Heart left ventricle (tissue), 16 donors: ENCODE measurements at regions not wholly inside any gene's neighbourhood (a gene's known extent, or its start where the extent isn't known, plus 50 kb on each side); places are given as distances from the start of the nearest gene placed in this dataset.

Experiments
- ATAC-seq, 4 donors: fragments of 200-7000 bp; cut with Tn5 transposase; one replicate each; pipeline ENCODE4 v1.9.1; 2020 to 2022; ENCODE audit warnings: moderate library complexity in 4 of 4, mild to moderate bottlenecking in 3 of 4, moderate number of reproducible peaks in 1 of 4
- DNase-seq, 5 donors: peaks; one replicate each; pipeline ENCODE4 v3.0.0-alpha.2; 2020
- H3K27ac ChIP-seq, 12 donors: fragments of 200-600 bp; sonication (generic) in 4 of 12; one replicate each; pipeline versions ENCODE4 v1.5.0 to v1.8.0; 2016 to 2022; ENCODE audit warnings: mild to moderate bottlenecking in 2 of 12
- H3K27me3 ChIP-seq, 9 donors: fragments of 200-600 bp; sonication (generic) in 2 of 9; one replicate each; pipeline versions ENCODE4 v1.5.1 to v1.8.0; 2016 to 2022; ENCODE audit warnings: mild to moderate bottlenecking in 3 of 9
- H3K36me3 ChIP-seq, 9 donors: fragments of 200-600 bp; sonication (generic) in 2 of 9; one replicate each; pipeline versions ENCODE4 v1.5.0 to v1.8.0; 2018 to 2022; ENCODE audit warnings: mild to moderate bottlenecking in 2 of 9
- H3K4me1 ChIP-seq, 12 donors: fragments of 200-600 bp; sonication (generic) in 4 of 12; one replicate each; pipeline versions ENCODE4 v1.5.0 to v1.8.0; 2016 to 2022; ENCODE audit warnings: mild to moderate bottlenecking in 3 of 12
- H3K4me3 ChIP-seq, 12 donors: fragments of 200-600 bp; sonication (generic) in 4 of 12; one replicate each; pipeline versions ENCODE4 v1.5.0 to v1.8.0; 2017 to 2022; ENCODE audit warnings: mild to moderate bottlenecking in 9 of 12, moderate library complexity in 4 of 12
- H3K9me3 ChIP-seq, 12 donors: fragments of 200-600 bp; sonication (generic) in 4 of 12; one replicate each; pipeline versions ENCODE4 v1.5.0 to v1.8.0; 2016 to 2022; ENCODE audit warnings: mild to moderate bottlenecking in 1 of 12
- POLR2A ChIP-seq, 2 donors: fragments of 450-650 bp; IDR thresholded peaks; one replicate each; pipeline ENCODE4 v1.6.1; 2017; ENCODE audit warnings: antibody characterized with exemption in 2 of 2, mild to moderate bottlenecking in 2 of 2, moderate library complexity in 2 of 2
- WGBS, 4 donors: extraction: QIAGEN DNeasy Blood & Tissue Kit in 2 of 4; methylation state at CpG; one replicate each; pipeline versions ENCODE4 v1.1.5 to v1.1.7; 2013 to 2018; 5-methylcytosine and 5-hydroxymethylcytosine counted together
- intact Hi-C, 10 donors: fragments of 100-400 bp; cut with DNase I; formaldehyde crosslinking; loops; one replicate each; pipeline versions ENCODE4 v1.11.1 to v1.14.2; 2022
- TF ChIP-seq, protein P1 (sequence below), 12 donors: fragments of 200-600 bp; sonication (generic) in 4 of 12; IDR thresholded peaks; one replicate each; pipeline versions ENCODE4 v1.5.0 to v1.8.0; 2018 to 2022; ENCODE audit warnings: antibody characterized with exemption in 12 of 12, mild to moderate bottlenecking in 5 of 12
- donor health status: ischemic (EF 13 %, LVEDD 7.1; RV severe dilation, severe dysfunction).
- donor health status: healthy with polysubstance abuse.
- donor health status: DM: no; HTN: yes; CAD: no.
- donor health status: DM: no; HTN: no; CAD: no.
- donor health status: ischemic (EF 25% LVEDD 6.9; RV normal size, moderate dysfunction).
- donor health status: ischemic (EF 25% LVEDD 5.7; RV mildly dilated, moderate dysfunction).
- donor health status: healthy.
- donor health status: DM: yes; HTN: yes; CAD: no.
- donor health status: ischemic (EF 35%, LVEDD 5.7; RV mildly dilated, moderate dysfunction).
- donor health status: nonischemic (EF 11% LVEDD 7.7; RV severe dilation, severe dysfunction).
- donor health status: DM: yes; HTN: yes; CAD: no.
- donor health status: PGD.
- donor health status: ischemic (EF 29% LVEDD 5.4; RV normal size, mild dysfunction).
- donor health status: nonischemic (EF 23%, LVEDD 6.1; RV moderate dilation, normal function).

GRCh38 chr4:37109756-37110155 is 134.8 kb upstream of the NWD2 start:
- Histone ChIP-seq H3K9me3 (no peaks in the 10 kb centered on the region), H3K4me3 (no peak overlapping the region), H3K4me1 (no peaks in the 10 kb centered on the region), H3K27ac (no peak overlapping the region), H3K27me3 (no peaks in the 10 kb centered on the region), H3K36me3 (no peaks in the 10 kb centered on the region)
- no peak for DNase-seq
- ATAC-seq = no peak
- intact Hi-C loops = no loop called here
- TF ChIP-seq, protein P1, sequence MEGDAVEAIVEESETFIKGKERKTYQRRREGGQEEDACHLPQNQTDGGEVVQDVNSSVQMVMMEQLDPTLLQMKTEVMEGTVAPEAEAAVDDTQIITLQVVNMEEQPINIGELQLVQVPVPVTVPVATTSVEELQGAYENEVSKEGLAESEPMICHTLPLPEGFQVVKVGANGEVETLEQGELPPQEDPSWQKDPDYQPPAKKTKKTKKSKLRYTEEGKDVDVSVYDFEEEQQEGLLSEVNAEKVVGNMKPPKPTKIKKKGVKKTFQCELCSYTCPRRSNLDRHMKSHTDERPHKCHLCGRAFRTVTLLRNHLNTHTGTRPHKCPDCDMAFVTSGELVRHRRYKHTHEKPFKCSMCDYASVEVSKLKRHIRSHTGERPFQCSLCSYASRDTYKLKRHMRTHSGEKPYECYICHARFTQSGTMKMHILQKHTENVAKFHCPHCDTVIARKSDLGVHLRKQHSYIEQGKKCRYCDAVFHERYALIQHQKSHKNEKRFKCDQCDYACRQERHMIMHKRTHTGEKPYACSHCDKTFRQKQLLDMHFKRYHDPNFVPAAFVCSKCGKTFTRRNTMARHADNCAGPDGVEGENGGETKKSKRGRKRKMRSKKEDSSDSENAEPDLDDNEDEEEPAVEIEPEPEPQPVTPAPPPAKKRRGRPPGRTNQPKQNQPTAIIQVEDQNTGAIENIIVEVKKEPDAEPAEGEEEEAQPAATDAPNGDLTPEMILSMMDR (IDR thresholded peaks at IDR 0.05) = no peak
- TF ChIP-seq POLR2A (IDR thresholded peaks at IDR 0.05) = no peak
- 16 to 37% (median 32%) methylated on average over 1 of the region's 1 CpG for WGBS, 4 donors

DNA sequence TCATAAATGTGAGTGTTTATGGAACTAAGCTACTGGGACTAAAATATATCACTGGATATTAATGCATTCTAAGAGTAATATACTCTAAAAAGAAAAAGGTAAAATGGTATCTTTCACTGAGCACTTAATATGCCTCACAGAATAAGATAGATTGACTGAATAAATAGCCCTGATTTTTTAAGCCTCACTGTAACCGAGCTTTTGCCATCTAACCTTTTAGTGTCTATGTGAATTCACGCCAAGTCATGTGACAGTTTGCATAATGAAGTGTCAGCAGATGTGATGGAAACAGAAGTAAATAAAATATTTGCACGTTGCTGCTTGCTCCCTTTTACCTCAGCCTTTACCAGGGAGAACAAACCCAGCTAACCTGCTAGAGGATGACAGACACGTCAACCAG is 119.7 kb upstream of the NWD2 start:
- ATAC-seq (no peak), DNase-seq (no peak)
- intact Hi-C loops = no loop called here
- H3K9me3 ChIP-seq = no peaks in the 10 kb centered on the region
- no peaks in the 10 kb centered on the region for H3K36me3 ChIP-seq
- no peak overlapping the region for H3K27ac ChIP-seq
- H3K4me3 ChIP-seq = no peak overlapping the region
- WGBS, 4 donors = 68 to 85% (median 78%) methylated on average over 4 of the region's 4 CpGs
- no peaks in the 10 kb centered on the region for H3K4me1 ChIP-seq
- no peaks in the 10 kb centered on the region for H3K27me3 ChIP-seq
- no peak for TF ChIP-seq POLR2A (IDR thresholded peaks at IDR 0.05)
- TF ChIP-seq, protein P1 (IDR thresholded peaks at IDR 0.05) = no peak

GRCh38 chr4:37126051-37126450 is 118.5 kb upstream of the NWD2 start:
- Histone ChIP-seq H3K27me3 (no peaks in the 10 kb centered on the region), H3K4me3 (no peak overlapping the region), H3K9me3 (no peaks in the 10 kb centered on the region), H3K36me3 (no peaks in the 10 kb centered on the region), H3K4me1 (no peaks in the 10 kb centered on the region), H3K27ac (no peak overlapping the region)
- DNase-seq (no peak), ATAC-seq (no peak)
- TF ChIP-seq, protein P1 (IDR thresholded peaks at IDR 0.05) = no peak
- TF ChIP-seq POLR2A (IDR thresholded peaks at IDR 0.05) = no peak
- intact Hi-C loops = no loop called here

GRCh38 chr4:37130465-37130864 is 114.1 kb upstream of the NWD2 start:
- H3K27me3 ChIP-seq = no peaks in the 10 kb centered on the region
- DNase-seq (no peak), ATAC-seq (no peak)
- TF ChIP-seq, protein P1 (IDR thresholded peaks at IDR 0.05) = no peak
- no peak for TF ChIP-seq POLR2A (IDR thresholded peaks at IDR 0.05)
- H3K36me3 ChIP-seq = no peaks in the 10 kb centered on the region
- H3K4me3 ChIP-seq = no peak overlapping the region
- no peak overlapping the region for H3K27ac ChIP-seq
- 75 to 88% (median 87%) methylated on average over 2 of the region's 2 CpGs for WGBS, 4 donors
- H3K9me3 ChIP-seq = no peaks in the 10 kb centered on the region
- intact Hi-C loops = no loop called here
- H3K4me1 ChIP-seq = no peaks in the 10 kb centered on the region
